OCI-LY3 (cell line): ENCODE measurements at regions not wholly inside any gene's neighbourhood (a gene's known extent, or its start where the extent isn't known, plus 50 kb on each side); places are given as distances from the start of the nearest gene placed in this dataset.

ENCODE experiments used
- EZH2phosphoT487 ChIP-seq: fragments of 200-600 bp; shearing (Covaris generic); IDR thresholded peaks from 2 replicates; pipeline ENCODE4 v1.6.1; 2018; ENCODE audit warnings: antibody characterized with exemption, mixed run types, low read depth
- TF ChIP-seq, protein P1 (sequence below): fragments of 200-600, 300-600 bp; sonication (generic); IDR thresholded peaks from 2 replicates; pipeline ENCODE4 v1.5.1; 2014; ENCODE audit warnings: antibody characterized with exemption, low read length, low read depth

DNA sequence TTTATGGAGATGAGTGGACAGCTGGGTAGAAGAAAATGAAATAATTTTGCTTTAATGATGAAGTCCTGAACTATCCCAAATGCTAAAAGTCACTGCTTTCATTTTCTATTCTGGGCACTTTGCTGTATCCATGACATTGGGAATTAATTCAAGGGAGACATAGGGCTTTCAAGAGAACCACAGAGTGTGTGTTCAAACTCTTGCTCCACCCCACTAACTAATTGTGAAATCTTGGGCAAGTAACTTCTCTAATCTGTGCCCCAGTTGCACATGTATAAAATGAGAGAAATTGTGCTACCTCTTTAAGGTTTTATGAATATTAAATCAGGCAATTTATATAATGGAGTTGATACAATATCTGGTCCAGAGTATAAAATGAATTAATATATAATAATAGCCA is 1422.0 kb downstream of the ADGRL3 start:
- TF ChIP-seq, protein P1, sequence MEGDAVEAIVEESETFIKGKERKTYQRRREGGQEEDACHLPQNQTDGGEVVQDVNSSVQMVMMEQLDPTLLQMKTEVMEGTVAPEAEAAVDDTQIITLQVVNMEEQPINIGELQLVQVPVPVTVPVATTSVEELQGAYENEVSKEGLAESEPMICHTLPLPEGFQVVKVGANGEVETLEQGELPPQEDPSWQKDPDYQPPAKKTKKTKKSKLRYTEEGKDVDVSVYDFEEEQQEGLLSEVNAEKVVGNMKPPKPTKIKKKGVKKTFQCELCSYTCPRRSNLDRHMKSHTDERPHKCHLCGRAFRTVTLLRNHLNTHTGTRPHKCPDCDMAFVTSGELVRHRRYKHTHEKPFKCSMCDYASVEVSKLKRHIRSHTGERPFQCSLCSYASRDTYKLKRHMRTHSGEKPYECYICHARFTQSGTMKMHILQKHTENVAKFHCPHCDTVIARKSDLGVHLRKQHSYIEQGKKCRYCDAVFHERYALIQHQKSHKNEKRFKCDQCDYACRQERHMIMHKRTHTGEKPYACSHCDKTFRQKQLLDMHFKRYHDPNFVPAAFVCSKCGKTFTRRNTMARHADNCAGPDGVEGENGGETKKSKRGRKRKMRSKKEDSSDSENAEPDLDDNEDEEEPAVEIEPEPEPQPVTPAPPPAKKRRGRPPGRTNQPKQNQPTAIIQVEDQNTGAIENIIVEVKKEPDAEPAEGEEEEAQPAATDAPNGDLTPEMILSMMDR, result no peak
- TF ChIP-seq EZH2phosphoT487, result no peak
